ENCODE measurements at regions not wholly inside any gene's neighbourhood (a gene's known extent, or its start where the extent isn't known, plus 50 kb on each side); places are given as distances from the start of the nearest gene placed in this dataset.
"Not testable (repeated sequence)": the region's sequence is repeated elsewhere in the genome, so short reads cannot be mapped to it uniquely, and the experiment has no call there.

DNA sequence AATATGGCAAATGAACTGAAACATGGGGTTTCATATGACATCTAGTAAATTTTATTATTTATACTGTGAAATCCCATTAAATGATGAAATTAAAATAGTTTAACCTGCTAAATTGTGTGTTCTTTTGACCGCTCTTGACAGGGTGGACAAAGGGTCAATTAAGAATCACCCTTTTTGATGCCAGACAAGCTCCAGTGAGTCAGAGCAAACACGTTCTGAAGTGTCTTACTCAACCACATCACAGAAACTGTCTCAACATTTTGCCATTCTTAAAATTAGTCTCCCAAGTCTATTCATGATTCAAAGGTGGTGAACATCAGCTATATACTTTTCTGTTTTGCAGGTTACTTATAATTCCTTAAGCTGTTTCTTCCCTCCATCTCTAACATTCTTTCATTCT lies 213.4 kb downstream of the SPATA31A1 start:
- H3K9ac ChIP-seq (ENCODE audit: low read length); DNase-seq; H4K20me1 ChIP-seq (ENCODE audit: insufficient read depth, low read length); H3K36me3 ChIP-seq (replicated peaks; ENCODE audit: insufficient read depth, low read length); H3K27me3 ChIP-seq (replicated peaks; ENCODE audit: insufficient read depth, low read length); H3F3A ChIP-seq (ENCODE audit: insufficient read depth, low read length); H3K4me1 ChIP-seq (ENCODE audit: low read length); H3K9me2 ChIP-seq (replicated peaks; ENCODE audit: insufficient read depth, low read length); H3K27ac ChIP-seq (ENCODE audit: low read length); H2AFZ ChIP-seq (ENCODE audit: low read length); H3K9me3 ChIP-seq (replicated peaks; ENCODE audit: insufficient read depth, low read length); H3K4me2 ChIP-seq (ENCODE audit: low read depth, low read length); H3K79me2 ChIP-seq (ENCODE audit: low read length); H3K4me3 ChIP-seq (ENCODE audit: low read length): not testable (repeated sequence)

- H3K4me1 ChIP-seq (ENCODE audit: low read length); H3K27me3 ChIP-seq (replicated peaks; ENCODE audit: insufficient read depth, low read length); H3K36me3 ChIP-seq (replicated peaks; ENCODE audit: insufficient read depth, low read length); H3F3A ChIP-seq (ENCODE audit: insufficient read depth, low read length); H3K4me2 ChIP-seq (ENCODE audit: low read depth, low read length); DNase-seq; H3K4me3 ChIP-seq (ENCODE audit: low read length); H3K79me2 ChIP-seq (ENCODE audit: low read length); H3K9me2 ChIP-seq (replicated peaks; ENCODE audit: insufficient read depth, low read length); H3K27ac ChIP-seq (ENCODE audit: low read length); H3K9me3 ChIP-seq (replicated peaks; ENCODE audit: insufficient read depth, low read length); H2AFZ ChIP-seq (ENCODE audit: low read length); H3K9ac ChIP-seq (ENCODE audit: low read length); H4K20me1 ChIP-seq (ENCODE audit: insufficient read depth, low read length): not testable (repeated sequence)
Measured at GRCh38 chr9:39573024-39574022, 217.9 kb downstream of the SPATA31A1 start.

- H3K36me3 ChIP-seq (replicated peaks; ENCODE audit: insufficient read depth, low read length); H3F3A ChIP-seq (ENCODE audit: insufficient read depth, low read length); H3K4me2 ChIP-seq (ENCODE audit: low read depth, low read length); H3K9me2 ChIP-seq (replicated peaks; ENCODE audit: insufficient read depth, low read length); H3K79me2 ChIP-seq (ENCODE audit: low read length); DNase-seq; H3K4me3 ChIP-seq (ENCODE audit: low read length); H2AFZ ChIP-seq (ENCODE audit: low read length); H3K4me1 ChIP-seq (ENCODE audit: low read length); H3K27me3 ChIP-seq (replicated peaks; ENCODE audit: insufficient read depth, low read length); H3K27ac ChIP-seq (ENCODE audit: low read length); H3K9ac ChIP-seq (ENCODE audit: low read length); H3K9me3 ChIP-seq (replicated peaks; ENCODE audit: insufficient read depth, low read length); H4K20me1 ChIP-seq (ENCODE audit: insufficient read depth, low read length): not testable (repeated sequence)
Measured at GRCh38 chr9:39579000-39579399, 223.5 kb downstream of the SPATA31A1 start.

- not testable (repeated sequence) for H3K79me2 ChIP-seq (ENCODE audit: low read length); H3K4me3 ChIP-seq (ENCODE audit: low read length); H3K36me3 ChIP-seq (replicated peaks; ENCODE audit: insufficient read depth, low read length); H3K4me1 ChIP-seq (ENCODE audit: low read length); H4K20me1 ChIP-seq (ENCODE audit: insufficient read depth, low read length); H2AFZ ChIP-seq (ENCODE audit: low read length); H3K9ac ChIP-seq (ENCODE audit: low read length); DNase-seq; H3K9me2 ChIP-seq (replicated peaks; ENCODE audit: insufficient read depth, low read length); H3K4me2 ChIP-seq (ENCODE audit: low read depth, low read length); H3K27ac ChIP-seq (ENCODE audit: low read length); H3K27me3 ChIP-seq (replicated peaks; ENCODE audit: insufficient read depth, low read length); H3F3A ChIP-seq (ENCODE audit: insufficient read depth, low read length); H3K9me3 ChIP-seq (replicated peaks; ENCODE audit: insufficient read depth, low read length)
Measured at GRCh38 chr9:39581296-39581695, 225.8 kb downstream of the SPATA31A1 start.

- H3K36me3 ChIP-seq (replicated peaks; ENCODE audit: insufficient read depth, low read length); DNase-seq; H3K4me2 ChIP-seq (ENCODE audit: low read depth, low read length); H3K27ac ChIP-seq (ENCODE audit: low read length); H2AFZ ChIP-seq (ENCODE audit: low read length); H3K4me1 ChIP-seq (ENCODE audit: low read length); H3K9me3 ChIP-seq (replicated peaks; ENCODE audit: insufficient read depth, low read length); H3K9ac ChIP-seq (ENCODE audit: low read length); H3F3A ChIP-seq (ENCODE audit: insufficient read depth, low read length); H3K79me2 ChIP-seq (ENCODE audit: low read length); H3K27me3 ChIP-seq (replicated peaks; ENCODE audit: insufficient read depth, low read length); H4K20me1 ChIP-seq (ENCODE audit: insufficient read depth, low read length); H3K9me2 ChIP-seq (replicated peaks; ENCODE audit: insufficient read depth, low read length); H3K4me3 ChIP-seq (ENCODE audit: low read length): not testable (repeated sequence)
Measured at GRCh38 chr9:39582677-39583412, 227.4 kb downstream of the SPATA31A1 start.

DNA sequence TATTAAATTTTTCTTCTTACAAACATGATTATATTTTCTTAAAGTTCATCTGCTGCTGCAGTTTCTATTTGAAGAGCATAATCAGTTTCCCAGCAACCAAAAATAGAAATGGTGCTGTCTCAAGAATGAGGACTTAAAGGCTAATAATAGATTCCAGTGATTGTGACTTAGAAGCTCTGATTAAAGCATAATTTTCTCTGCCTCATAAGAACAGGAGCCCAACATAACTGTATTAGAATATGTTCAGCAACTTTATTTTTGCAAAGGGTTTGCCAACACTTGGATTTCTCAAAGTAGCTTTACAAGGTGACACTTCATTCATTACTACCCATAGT lies 227.9 kb downstream of the SPATA31A1 start:
- H2AFZ ChIP-seq (ENCODE audit: low read length); H3K9me3 ChIP-seq (replicated peaks; ENCODE audit: insufficient read depth, low read length); H3K4me1 ChIP-seq (ENCODE audit: low read length); H4K20me1 ChIP-seq (ENCODE audit: insufficient read depth, low read length); H3K4me2 ChIP-seq (ENCODE audit: low read depth, low read length); H3K27me3 ChIP-seq (replicated peaks; ENCODE audit: insufficient read depth, low read length); H3K9ac ChIP-seq (ENCODE audit: low read length); H3K79me2 ChIP-seq (ENCODE audit: low read length); H3K4me3 ChIP-seq (ENCODE audit: low read length); DNase-seq; H3F3A ChIP-seq (ENCODE audit: insufficient read depth, low read length); H3K9me2 ChIP-seq (replicated peaks; ENCODE audit: insufficient read depth, low read length); H3K36me3 ChIP-seq (replicated peaks; ENCODE audit: insufficient read depth, low read length); H3K27ac ChIP-seq (ENCODE audit: low read length): not testable (repeated sequence)

- not testable (repeated sequence) for H3K4me1 ChIP-seq (ENCODE audit: low read length); H3K9me2 ChIP-seq (replicated peaks; ENCODE audit: insufficient read depth, low read length); H3K36me3 ChIP-seq (replicated peaks; ENCODE audit: insufficient read depth, low read length); H3K9me3 ChIP-seq (replicated peaks; ENCODE audit: insufficient read depth, low read length); DNase-seq; H2AFZ ChIP-seq (ENCODE audit: low read length); H3K79me2 ChIP-seq (ENCODE audit: low read length); H3K4me3 ChIP-seq (ENCODE audit: low read length); H3K27ac ChIP-seq (ENCODE audit: low read length); H3F3A ChIP-seq (ENCODE audit: insufficient read depth, low read length); H3K27me3 ChIP-seq (replicated peaks; ENCODE audit: insufficient read depth, low read length); H3K9ac ChIP-seq (ENCODE audit: low read length); H3K4me2 ChIP-seq (ENCODE audit: low read depth, low read length); H4K20me1 ChIP-seq (ENCODE audit: insufficient read depth, low read length)
Measured at GRCh38 chr9:39585233-39585632, 229.8 kb downstream of the SPATA31A1 start.
